K562 (cell line): ENCODE measurements at regions not wholly inside any gene's neighbourhood (a gene's known extent, or its start where the extent isn't known, plus 50 kb on each side); places are given as distances from the start of the nearest gene placed in this dataset.

ENCODE experiments used
- ARNT ChIP-seq, 2 experiments: fragments of 450-650 bp; IDR thresholded peaks; 2 replicates each; pipeline ENCODE4 v1.6.1; 2016; ENCODE audit warnings: mild to moderate bottlenecking in 1 of 2
- CBX3 ChIP-seq, 2 experiments: IDR thresholded peaks; 1 replicate in 1 of 2; 2 replicates in 1 of 2; pipeline ENCODE4 v1.6.1; 2012; ENCODE audit warnings: inconsistent platforms in 2 of 2, low read length in 2 of 2, borderline replicate concordance in 1 of 2, control low read depth in 1 of 2
- CREB3 ChIP-seq: fragments of 450-650 bp; conservative IDR thresholded peaks from 2 replicates; pipeline ENCODE4 v1.6.1; 2016; ENCODE audit warnings: missing genetic modification characterization, low read depth, mild to moderate bottlenecking, missing compliant biosample characterization, moderate library complexity
- CTBP1 ChIP-seq: fragments of 450-650 bp; IDR thresholded peaks from 2 replicates; pipeline ENCODE4 v1.6.1; 2016; ENCODE audit warnings: borderline replicate concordance
- ERF ChIP-seq: fragments of 450-650 bp; formaldehyde crosslinking; IDR thresholded peaks from 2 replicates; pipeline ENCODE4 v1.4.0; 2020; ENCODE audit warnings: mild to moderate bottlenecking, mixed read lengths
- HDAC8 ChIP-seq: fragments of 450-650 bp; IDR thresholded peaks from 2 replicates; pipeline ENCODE4 v1.6.1; 2016; ENCODE audit warnings: mild to moderate bottlenecking, missing genetic modification characterization, moderate library complexity, missing compliant biosample characterization
- ID3 ChIP-seq, 2 experiments: fragments of 250-450 bp in 1 of 2; fragments of 450-650 bp in 1 of 2; sonication (Bioruptor Pico) in 1 of 2; IDR thresholded peaks; 2 replicates each; pipeline versions ENCODE4 v1.6.1 to v1.8.0; 2016 to 2021; ENCODE audit warnings: mild to moderate bottlenecking in 2 of 2, moderate library complexity in 2 of 2, missing compliant biosample characterization in 1 of 2, missing genetic modification characterization in 1 of 2
- L3MBTL2 ChIP-seq: fragments of 450-650 bp; IDR thresholded peaks from 2 replicates; pipeline ENCODE4 v1.6.1; 2016; ENCODE audit warnings: mild to moderate bottlenecking, moderate library complexity
- MEF2A ChIP-seq: IDR thresholded peaks from 2 replicates; pipeline ENCODE4 v1.6.1; 2011; ENCODE audit warnings: low read depth, mild to moderate bottlenecking, low read length, moderate library complexity; ENCODE audit not compliant: control insufficient read depth
- MXD1 ChIP-seq: fragments of 250-450 bp; sonication (Bioruptor Pico); IDR thresholded peaks from 2 replicates; pipeline ENCODE4 v1.8.0; 2021; ENCODE audit warnings: borderline replicate concordance, mild to moderate bottlenecking, moderate library complexity; ENCODE audit not compliant: poor library complexity, severe bottlenecking
- NFIX ChIP-seq: fragments of 250-450 bp; sonication (Bioruptor Pico); IDR thresholded peaks from 2 replicates; pipeline ENCODE4 v1.4.0; 2020; ENCODE audit warnings: low read depth, mild to moderate bottlenecking, moderate library complexity
- TEAD1 ChIP-seq, 2 experiments: fragments of 450-650 bp in 1 of 2; sonication (generic) in 1 of 2; formaldehyde crosslinking; IDR thresholded peaks; 2 replicates each; pipeline versions ENCODE4 v1.4.0 to v1.8.0; 2020 to 2022; ENCODE audit warnings: mild to moderate bottlenecking in 2 of 2, missing genetic modification reagents in 1 of 2
- ZNF584 ChIP-seq: fragments of 200-800 bp; sonication (Bioruptor generic); IDR thresholded peaks from 2 replicates; pipeline ENCODE4 v1.6.1; 2016; ENCODE audit warnings: low read depth, mild to moderate bottlenecking, missing genetic modification characterization, missing compliant biosample characterization
- TF ChIP-seq, protein P1 (sequence below): fragments of 200-800 bp; sonication (Bioruptor generic); IDR thresholded peaks from 2 replicates; pipeline ENCODE4 v1.6.1; 2016; ENCODE audit warnings: missing genetic modification characterization, missing compliant biosample characterization
- TF ChIP-seq, protein P2 (sequence below): fragments of 450-650 bp; formaldehyde crosslinking; IDR thresholded peaks from 2 replicates; pipeline ENCODE4 v1.4.0; 2022; ENCODE audit warnings: missing genetic modification characterization

GRCh38 chr12:113747017-113747416, 219.1 kb downstream of the RBM19 start (continued):
- peak; percentile 37 for TF ChIP-seq MXD1 (CRISPR knock-in tag)
- no peak for TF ChIP-seq ZNF584 (CRISPR knock-in tag)
- TF ChIP-seq HDAC8 (tag), result peak; percentile 88
- 0 out of 2 replicates have a peak, but pooled peaks have one; percentile 33 for TF ChIP-seq CREB3 (tag)
- no peak for TF ChIP-seq ERF (CRISPR knock-in tag)
- 0 out of 4 replicates have a peak, but pooled peaks of 1 of the 2 experiments have one; percentile 43 for TF ChIP-seq TEAD1 (CRISPR knock-in tag; IDR thresholded peaks at IDR 0.05)
- peak; percentile 20; the same call in 1 of the 2 replicates for TF ChIP-seq MEF2A
- TF ChIP-seq ARNT (IDR thresholded peaks at IDR 0.05), result peak in 1 of 2 experiments; percentile 41; a peak in 1 of 4 replicates
- TF ChIP-seq, protein P1, sequence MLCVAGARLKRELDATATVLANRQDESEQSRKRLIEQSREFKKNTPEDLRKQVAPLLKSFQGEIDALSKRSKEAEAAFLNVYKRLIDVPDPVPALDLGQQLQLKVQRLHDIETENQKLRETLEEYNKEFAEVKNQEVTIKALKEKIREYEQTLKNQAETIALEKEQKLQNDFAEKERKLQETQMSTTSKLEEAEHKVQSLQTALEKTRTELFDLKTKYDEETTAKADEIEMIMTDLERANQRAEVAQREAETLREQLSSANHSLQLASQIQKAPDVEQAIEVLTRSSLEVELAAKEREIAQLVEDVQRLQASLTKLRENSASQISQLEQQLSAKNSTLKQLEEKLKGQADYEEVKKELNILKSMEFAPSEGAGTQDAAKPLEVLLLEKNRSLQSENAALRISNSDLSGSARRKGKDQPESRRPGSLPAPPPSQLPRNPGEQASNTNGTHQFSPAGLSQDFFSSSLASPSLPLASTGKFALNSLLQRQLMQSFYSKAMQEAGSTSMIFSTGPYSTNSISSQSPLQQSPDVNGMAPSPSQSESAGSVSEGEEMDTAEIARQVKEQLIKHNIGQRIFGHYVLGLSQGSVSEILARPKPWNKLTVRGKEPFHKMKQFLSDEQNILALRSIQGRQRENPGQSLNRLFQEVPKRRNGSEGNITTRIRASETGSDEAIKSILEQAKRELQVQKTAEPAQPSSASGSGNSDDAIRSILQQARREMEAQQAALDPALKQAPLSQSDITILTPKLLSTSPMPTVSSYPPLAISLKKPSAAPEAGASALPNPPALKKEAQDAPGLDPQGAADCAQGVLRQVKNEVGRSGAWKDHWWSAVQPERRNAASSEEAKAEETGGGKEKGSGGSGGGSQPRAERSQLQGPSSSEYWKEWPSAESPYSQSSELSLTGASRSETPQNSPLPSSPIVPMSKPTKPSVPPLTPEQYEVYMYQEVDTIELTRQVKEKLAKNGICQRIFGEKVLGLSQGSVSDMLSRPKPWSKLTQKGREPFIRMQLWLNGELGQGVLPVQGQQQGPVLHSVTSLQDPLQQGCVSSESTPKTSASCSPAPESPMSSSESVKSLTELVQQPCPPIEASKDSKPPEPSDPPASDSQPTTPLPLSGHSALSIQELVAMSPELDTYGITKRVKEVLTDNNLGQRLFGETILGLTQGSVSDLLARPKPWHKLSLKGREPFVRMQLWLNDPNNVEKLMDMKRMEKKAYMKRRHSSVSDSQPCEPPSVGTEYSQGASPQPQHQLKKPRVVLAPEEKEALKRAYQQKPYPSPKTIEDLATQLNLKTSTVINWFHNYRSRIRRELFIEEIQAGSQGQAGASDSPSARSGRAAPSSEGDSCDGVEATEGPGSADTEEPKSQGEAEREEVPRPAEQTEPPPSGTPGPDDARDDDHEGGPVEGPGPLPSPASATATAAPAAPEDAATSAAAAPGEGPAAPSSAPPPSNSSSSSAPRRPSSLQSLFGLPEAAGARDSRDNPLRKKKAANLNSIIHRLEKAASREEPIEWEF, result 0 out of 2 replicates have a peak, but pooled peaks have one; percentile 55
- no peak for TF ChIP-seq ID3 (CRISPR knock-in tag; IDR thresholded peaks at IDR 0.05)
- TF ChIP-seq ID3 (tag; IDR thresholded peaks at IDR 0.05), result 0 out of 2 replicates have a peak, but pooled peaks have one; percentile 68
- TF ChIP-seq NFIX (CRISPR knock-in tag), result 0 out of 2 replicates have a peak, but pooled peaks have one; percentile 5
- TF ChIP-seq L3MBTL2, result peak; percentile 100
- peak in 1 of 2 experiments; percentile 92; a peak in 1 of 3 replicates for TF ChIP-seq CBX3 (IDR thresholded peaks at IDR 0.05; ENCODE audit: borderline replicate concordance in 1 of 2, low read length in 2 of 2)
- TF ChIP-seq, protein P2, sequence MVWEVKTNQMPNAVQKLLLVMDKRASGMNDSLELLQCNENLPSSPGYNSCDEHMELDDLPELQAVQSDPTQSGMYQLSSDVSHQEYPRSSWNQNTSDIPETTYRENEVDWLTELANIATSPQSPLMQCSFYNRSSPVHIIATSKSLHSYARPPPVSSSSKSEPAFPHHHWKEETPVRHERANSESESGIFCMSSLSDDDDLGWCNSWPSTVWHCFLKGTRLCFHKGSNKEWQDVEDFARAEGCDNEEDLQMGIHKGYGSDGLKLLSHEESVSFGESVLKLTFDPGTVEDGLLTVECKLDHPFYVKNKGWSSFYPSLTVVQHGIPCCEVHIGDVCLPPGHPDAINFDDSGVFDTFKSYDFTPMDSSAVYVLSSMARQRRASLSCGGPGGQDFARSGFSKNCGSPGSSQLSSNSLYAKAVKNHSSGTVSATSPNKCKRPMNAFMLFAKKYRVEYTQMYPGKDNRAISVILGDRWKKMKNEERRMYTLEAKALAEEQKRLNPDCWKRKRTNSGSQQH, result peak; percentile 60; the same call in 1 of the 2 replicates
- TF ChIP-seq CTBP1, result no peak
